B cell (primary cell): ENCODE measurements at regions not wholly inside any gene's neighbourhood (a gene's known extent, or its start where the extent isn't known, plus 50 kb on each side); places are given as distances from the start of the nearest gene placed in this dataset.

Experiments used
- ATAC-seq: fragments of 200-7000 bp; cut with Tn5 transposase; one replicate; pipeline ENCODE4 v1.10.0; 2021; ENCODE audit warnings: low read depth, mild to moderate bottlenecking, moderate number of reproducible peaks, moderate library complexity
- CTCF ChIA-PET: fragments of 350-600 bp; sonication (Branson Sonifier 250); formaldehyde crosslinking; loops from one replicate; lab custom pipeline; 2021; ENCODE audit warnings: antibody characterized with exemption, inconsistent platforms; lab: Charles Lee
- POLR2A ChIA-PET: fragments of 350-600 bp; sonication (Branson Sonifier 250); formaldehyde crosslinking; loops from one replicate; lab custom pipeline; 2021; ENCODE audit warnings: antibody characterized with exemption; lab: Charles Lee
- DNase-seq: peaks from one replicate; pipeline ENCODE4 v3.0.0; 2013
- H2AFZ ChIP-seq: 2 replicates; pipeline ENCODE4 v1.6.1; 2012; ENCODE audit warnings: mild to moderate bottlenecking, low read depth, low read length; ENCODE audit not compliant: insufficient read depth, poor library complexity, severe bottlenecking
- H3K27ac ChIP-seq, 2 donors: 1 replicate in 1 of 2; 2 replicates in 1 of 2; pipeline ENCODE4 v1.5.1; 2012 to 2013; ENCODE audit warnings: low read length in 2 of 2, mild to moderate bottlenecking in 2 of 2, moderate library complexity in 1 of 2
- H3K27me3 ChIP-seq, 4 experiments: fragments of 200-600 bp in 1 of 4; sonication (generic) in 1 of 4; replicated peaks in 1 of 4; 1 replicate in 2 of 4; 2 replicates in 2 of 4; pipeline versions ENCODE4 v1.6.1 to v1.7.0; 2013 to 2016; ENCODE audit warnings: low read length in 3 of 4, mild to moderate bottlenecking in 2 of 4, mixed read lengths in 1 of 4, moderate library complexity in 1 of 4; ENCODE audit not compliant: insufficient read depth in 4 of 4, control insufficient read depth in 3 of 4; ENCODE audit errors: control extremely low read depth in 1 of 4
- H3K36me3 ChIP-seq, 2 experiments: replicated peaks in 1 of 2; 1 replicate in 1 of 2; 2 replicates in 1 of 2; pipeline versions ENCODE4 v1.6.1 to v1.7.1; 2013; ENCODE audit warnings: low read length in 1 of 2; ENCODE audit not compliant: insufficient read depth in 2 of 2, control insufficient read depth in 1 of 2; ENCODE audit errors: control extremely low read depth in 1 of 2, extremely low read depth in 1 of 2
- H3K4me1 ChIP-seq, 2 donors: fragments of 200-600 bp in 1 of 2; sonication (generic) in 1 of 2; 1 replicate in 1 of 2; 2 replicates in 1 of 2; pipeline versions ENCODE4 v1.5.1 to v1.6.1; 2013 to 2017; ENCODE audit warnings: low read length in 2 of 2; ENCODE audit not compliant: control insufficient read depth in 2 of 2, insufficient read depth in 2 of 2
- H3K4me2 ChIP-seq: replicated peaks from 2 replicates; pipeline ENCODE3; 2012; ENCODE audit warnings: mild to moderate bottlenecking, low read depth, low read length; ENCODE audit not compliant: poor library complexity, severe bottlenecking
- H3K4me3 ChIP-seq, 5 experiments: fragments of 200-600 bp in 1 of 5; sonication (generic) in 1 of 5; 1 replicate in 3 of 5; 2 replicates in 2 of 5; pipeline versions ENCODE4 v1.5.1 to v1.7.0; 2011 to 2016; ENCODE audit warnings: low read length in 4 of 5, mild to moderate bottlenecking in 4 of 5, low read depth in 2 of 5, control low read depth in 1 of 5, moderate library complexity in 1 of 5; ENCODE audit not compliant: insufficient read depth in 1 of 5; ENCODE audit errors: control extremely low read depth in 1 of 5, extremely low read depth in 1 of 5
- H3K79me2 ChIP-seq: fragments of 200-600 bp; sonication (generic); one replicate; pipeline ENCODE4 v1.6.0; 2016; ENCODE audit warnings: low read length; ENCODE audit not compliant: control insufficient read depth, insufficient read depth
- H3K9ac ChIP-seq: fragments of 200-600 bp; sonication (generic); 2 replicates; pipeline ENCODE4 v1.6.1; 2017; ENCODE audit warnings: mild to moderate bottlenecking, low read length, moderate library complexity
- H3K9me3 ChIP-seq, 3 donors: one replicate each; pipeline versions ENCODE4 v1.6.1 to v1.7.1; 2013; ENCODE audit warnings: low read length in 2 of 3; ENCODE audit not compliant: control insufficient read depth in 2 of 3, insufficient read depth in 1 of 3; ENCODE audit errors: control extremely low read depth in 1 of 3
- H4K20me1 ChIP-seq: 2 replicates; pipeline ENCODE4 v1.6.0; 2012; ENCODE audit warnings: mild to moderate bottlenecking, low read length; ENCODE audit not compliant: insufficient read depth, control insufficient read depth, poor library complexity, severe bottlenecking
- H3K27ac Mint-ChIP-seq: one replicate; pipeline ENCODE4 v1.8.0; 2021; ENCODE audit warnings: mixed read lengths
- H3K27me3 Mint-ChIP-seq: one replicate; pipeline ENCODE4 v1.8.0; 2021; ENCODE audit warnings: mixed read lengths
- H3K4me1 Mint-ChIP-seq: one replicate; pipeline ENCODE4 v1.8.0; 2021; ENCODE audit warnings: mixed read lengths
- H3K4me3 Mint-ChIP-seq: one replicate; pipeline ENCODE4 v1.8.0; 2021; ENCODE audit warnings: mixed read lengths
- H3K9me3 Mint-ChIP-seq: one replicate; pipeline ENCODE4 v1.8.0; 2022; ENCODE audit warnings: mixed read lengths; ENCODE audit not compliant: insufficient read depth
- EZH2 ChIP-seq: IDR thresholded peaks from 2 replicates; pipeline ENCODE4 v1.6.1; 2012; ENCODE audit warnings: borderline replicate concordance, low read depth, mild to moderate bottlenecking, moderate library complexity, low read length; ENCODE audit not compliant: insufficient read depth, poor library complexity, severe bottlenecking
- whole genome bisulfite sequencing: methylation state at CpG from one replicate; pipeline ENCODE4 v1.1.5; 2013; ENCODE audit warnings: missing lambda C conversion rate; ENCODE audit not compliant: insufficient coverage; 5-methylcytosine and 5-hydroxymethylcytosine counted together
- intact Hi-C: fragments of 100-400 bp; cut with micrococcal nuclease; formaldehyde crosslinking; loops from one replicate; pipeline ENCODE4 v1.10.0; 2022
- TF ChIP-seq, protein P1 (sequence below): fragments of 200-600 bp; IDR thresholded peaks from one replicate; pipeline ENCODE4 v1.8.0; 2022; ENCODE audit warnings: antibody characterized with exemption, mild to moderate bottlenecking

DNA sequence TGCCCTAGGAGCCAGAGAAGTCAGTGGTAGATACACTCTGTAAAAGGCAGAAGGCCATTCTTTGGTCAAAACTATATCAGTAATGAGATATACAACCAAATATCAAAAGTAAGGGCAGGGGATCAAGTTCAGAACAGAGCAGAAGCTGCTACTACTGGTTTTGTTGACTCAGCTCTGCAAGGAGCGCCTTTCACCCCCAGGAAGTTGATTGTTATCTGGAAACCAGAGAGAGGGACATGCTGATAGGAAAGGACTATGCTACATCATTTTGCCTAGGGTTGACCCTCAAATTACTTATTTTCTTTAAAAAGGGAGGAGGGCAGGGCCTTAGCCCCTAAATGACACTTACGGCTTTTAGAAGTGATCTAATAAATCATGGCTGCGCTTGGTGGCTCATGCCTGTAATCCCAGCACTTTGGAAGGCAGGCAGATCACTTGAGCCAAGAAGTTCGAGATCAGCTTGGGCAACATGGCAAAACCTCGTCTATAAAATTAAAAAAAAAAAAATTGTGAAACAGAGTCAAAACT is 194.0 kb downstream of the KLHL28 start:
- ATAC-seq (no peak), DNase-seq (no peak)
- Mint-ChIP-seq H3K4me1 (no peaks in the 10 kb centered on the region), H3K27ac (no peak overlapping the region), H3K4me3 (no peak overlapping the region), H3K9me3 (no peaks in the 10 kb centered on the region), H3K27me3 (no peaks in the 10 kb centered on the region)
- Histone ChIP-seq H3K4me2 (no peak overlapping the region), H3K4me3 (no peak overlapping the region), H4K20me1 (no peaks in the 10 kb centered on the region), H3K79me2 (no peaks in the 10 kb centered on the region), H3K27me3 (peaks cover 0 to 2% (median 0%) of the 10 kb centered on the region in 4 experiments), H3K9ac (no peak overlapping the region), H3K9me3 (no peaks in the 10 kb centered on the region), H2AFZ (no peak overlapping the region), H3K27ac (no peak overlapping the region), H3K4me1 (no peaks in the 10 kb centered on the region), H3K36me3 (no peaks in the 10 kb centered on the region)
- 68% methylated on average over 3 of the region's 5 CpGs for WGBS
- ChIA-PET CTCF (no interaction called here), POLR2A (no interaction called here)
- intact Hi-C loops, result no loop called here
- TF ChIP-seq, protein P1, sequence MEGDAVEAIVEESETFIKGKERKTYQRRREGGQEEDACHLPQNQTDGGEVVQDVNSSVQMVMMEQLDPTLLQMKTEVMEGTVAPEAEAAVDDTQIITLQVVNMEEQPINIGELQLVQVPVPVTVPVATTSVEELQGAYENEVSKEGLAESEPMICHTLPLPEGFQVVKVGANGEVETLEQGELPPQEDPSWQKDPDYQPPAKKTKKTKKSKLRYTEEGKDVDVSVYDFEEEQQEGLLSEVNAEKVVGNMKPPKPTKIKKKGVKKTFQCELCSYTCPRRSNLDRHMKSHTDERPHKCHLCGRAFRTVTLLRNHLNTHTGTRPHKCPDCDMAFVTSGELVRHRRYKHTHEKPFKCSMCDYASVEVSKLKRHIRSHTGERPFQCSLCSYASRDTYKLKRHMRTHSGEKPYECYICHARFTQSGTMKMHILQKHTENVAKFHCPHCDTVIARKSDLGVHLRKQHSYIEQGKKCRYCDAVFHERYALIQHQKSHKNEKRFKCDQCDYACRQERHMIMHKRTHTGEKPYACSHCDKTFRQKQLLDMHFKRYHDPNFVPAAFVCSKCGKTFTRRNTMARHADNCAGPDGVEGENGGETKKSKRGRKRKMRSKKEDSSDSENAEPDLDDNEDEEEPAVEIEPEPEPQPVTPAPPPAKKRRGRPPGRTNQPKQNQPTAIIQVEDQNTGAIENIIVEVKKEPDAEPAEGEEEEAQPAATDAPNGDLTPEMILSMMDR, result no peak
- no peak for TF ChIP-seq EZH2

DNA sequence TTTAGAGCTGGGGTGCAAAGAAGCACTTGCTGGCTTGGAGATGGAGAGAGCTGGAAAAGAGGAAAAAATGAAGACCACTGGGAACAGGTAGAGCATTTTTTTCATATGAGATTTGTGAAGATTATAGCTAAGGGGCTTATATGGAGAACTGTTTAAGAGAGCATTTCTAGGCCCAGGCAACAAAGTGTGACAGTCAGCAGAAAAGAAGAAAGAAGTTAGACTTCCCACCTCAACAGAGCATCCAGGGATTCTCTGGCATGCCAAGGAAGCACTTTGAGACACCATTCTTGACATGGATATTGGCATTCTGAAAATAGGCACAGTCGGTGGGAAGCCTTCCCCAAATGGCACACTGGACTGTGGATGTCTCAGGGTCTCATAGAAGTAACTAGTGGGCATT is 195.5 kb downstream of the KLHL28 start:
- peaks cover 0 to 2% (median 0%) of the 10 kb centered on the region in 4 experiments for H3K27me3 ChIP-seq
- Mint-ChIP-seq H3K9me3 (no peaks in the 10 kb centered on the region), H3K4me1 (no peaks in the 10 kb centered on the region), H3K27me3 (no peaks in the 10 kb centered on the region), H3K4me3 (no peak overlapping the region), H3K27ac (no peak overlapping the region)
- no peak overlapping the region for H2AFZ ChIP-seq
- H3K9ac ChIP-seq, result no peak overlapping the region
- no peaks in the 10 kb centered on the region for H3K9me3 ChIP-seq
- CTCF ChIA-PET, result no interaction called here
- POLR2A ChIA-PET, result no interaction called here
- intact Hi-C loops, result no loop called here
- WGBS, result no CpG with 5 or more reads among the region's 1 CpG
- DNase-seq (no peak), ATAC-seq (no peak)
- H4K20me1 ChIP-seq, result no peaks in the 10 kb centered on the region
- H3K4me2 ChIP-seq, result no peak overlapping the region
- H3K79me2 ChIP-seq, result no peaks in the 10 kb centered on the region
- H3K27ac ChIP-seq, result no peak overlapping the region
- H3K36me3 ChIP-seq, result no peaks in the 10 kb centered on the region
- no peak for TF ChIP-seq EZH2
- no peak overlapping the region for H3K4me3 ChIP-seq
- H3K4me1 ChIP-seq, result no peaks in the 10 kb centered on the region
